Testis (tissue), 2 donors: ENCODE measurements at regions not wholly inside any gene's neighbourhood (a gene's known extent, or its start where the extent isn't known, plus 50 kb on each side); places are given as distances from the start of the nearest gene placed in this dataset.

ENCODE experiments used
- DNase-seq: peaks from one replicate; pipeline ENCODE4 v3.0.0-alpha.2; 2019
- H3K27ac ChIP-seq, 2 donors: fragments of 200-600 bp; sonication (generic); one replicate each; pipeline ENCODE4 v1.5.1; 2019
- H3K27me3 ChIP-seq: fragments of 200-600 bp; sonication (generic); one replicate; pipeline ENCODE4 v1.5.1; 2019
- H3K36me3 ChIP-seq: fragments of 200-600 bp; sonication (generic); one replicate; pipeline ENCODE4 v1.5.1; 2017; ENCODE audit warnings: low read depth; ENCODE audit errors: missing control alignments
- H3K4me1 ChIP-seq: fragments of 200-600 bp; sonication (generic); one replicate; pipeline ENCODE4 v1.5.1; 2019
- H3K4me3 ChIP-seq, 2 donors: fragments of 200-600 bp; sonication (generic); one replicate each; pipeline ENCODE4 v1.5.1; 2017 to 2019
- H3K9me3 ChIP-seq: fragments of 200-600 bp; sonication (generic); one replicate; pipeline ENCODE4 v1.5.1; 2017
- CTCF ChIP-seq, 3 experiments: fragments of 450-650 bp in 2 of 3; fragments of 200-600 bp in 1 of 3; sonication (generic) in 1 of 3; IDR thresholded peaks; one replicate each; pipeline ENCODE4 v1.5.1; 2016 to 2019; ENCODE audit warnings: antibody characterized with exemption in 3 of 3, mild to moderate bottlenecking in 2 of 3, moderate library complexity in 1 of 3
- POLR2A ChIP-seq: fragments of 450-650 bp; IDR thresholded peaks from one replicate; pipeline ENCODE4 v1.6.1; 2017; ENCODE audit warnings: antibody characterized with exemption, mild to moderate bottlenecking, moderate library complexity
- WGBS, 2 donors: methylation state at CpG; one replicate each; pipeline ENCODE4 v1.1.5; 2018; 5-methylcytosine and 5-hydroxymethylcytosine counted together
- intact Hi-C: fragments of 100-400 bp; cut with DNase I; formaldehyde crosslinking; loops from one replicate; pipeline ENCODE4 v1.15.1; 2023; ENCODE audit warnings: low total_unique reads

GRCh38 chr20:22814471-22815205 lies 220.5 kb upstream of the SSTR4 start:
- H3K4me1 ChIP-seq: no peaks in the 10 kb centered on the region
- intact Hi-C loops: no loop called here
- no peaks in the 10 kb centered on the region for H3K9me3 ChIP-seq
- DNase-seq: no peak
- H3K36me3 ChIP-seq: no peaks in the 10 kb centered on the region
- no peaks in the 10 kb centered on the region for H3K27me3 ChIP-seq
- no peak for TF ChIP-seq CTCF (IDR thresholded peaks at IDR 0.05)
- TF ChIP-seq POLR2A: no peak
- H3K27ac ChIP-seq: no peak overlapping the region
- H3K4me3 ChIP-seq: no peak overlapping the region
- WGBS, 2 donors: 81% methylated on average over 9 of the region's 9 CpGs

- no peak for DNase-seq
- H3K4me1 ChIP-seq: no peaks in the 10 kb centered on the region
- no peak overlapping the region for H3K27ac ChIP-seq
- H3K9me3 ChIP-seq: no peaks in the 10 kb centered on the region
- no peak for TF ChIP-seq POLR2A
- H3K4me3 ChIP-seq: no peak overlapping the region
- intact Hi-C loops: no loop called here
- no peaks in the 10 kb centered on the region for H3K27me3 ChIP-seq
- no peaks in the 10 kb centered on the region for H3K36me3 ChIP-seq
- WGBS, 2 donors: 74% methylated on average over 5 of the region's 5 CpGs
Measured at GRCh38 chr20:22815206-22815551, 219.9 kb upstream of the SSTR4 start.

- no peaks in the 10 kb centered on the region for H3K4me1 ChIP-seq
- H3K4me3 ChIP-seq: no peak overlapping the region
- WGBS, 2 donors: 57 to 65% methylated on average over 9 of the region's 9 CpGs
- intact Hi-C loops: no loop called here
- H3K36me3 ChIP-seq: no peaks in the 10 kb centered on the region
- no peaks in the 10 kb centered on the region for H3K27me3 ChIP-seq
- no peak for DNase-seq
- H3K9me3 ChIP-seq: no peaks in the 10 kb centered on the region
- no peak for TF ChIP-seq POLR2A
- no peak for TF ChIP-seq CTCF (IDR thresholded peaks at IDR 0.05)
- no peak overlapping the region for H3K27ac ChIP-seq
Measured at GRCh38 chr20:22815603-22816315, 219.4 kb upstream of the SSTR4 start.

GRCh38 chr20:22818636-22819035 lies 216.5 kb upstream of the SSTR4 start:
- TF ChIP-seq CTCF (IDR thresholded peaks at IDR 0.05): no peak
- no peak for TF ChIP-seq POLR2A
- intact Hi-C loops: no loop called here
- Histone ChIP-seq H3K4me3 (no peak overlapping the region), H3K27ac (no peak overlapping the region), H3K27me3 (no peaks in the 10 kb centered on the region), H3K4me1 (peaks cover 5% of the 10 kb centered on the region), H3K9me3 (no peaks in the 10 kb centered on the region), H3K36me3 (no peaks in the 10 kb centered on the region)
- DNase-seq: no peak
- WGBS, 2 donors: 60 to 77% methylated on average over 4 of the region's 4 CpGs

GRCh38 chr20:22819112-22819511 lies 216.0 kb upstream of the SSTR4 start:
- H3K27ac ChIP-seq: no peak overlapping the region
- H3K9me3 ChIP-seq: no peaks in the 10 kb centered on the region
- TF ChIP-seq CTCF (IDR thresholded peaks at IDR 0.05) (no peak), POLR2A (no peak)
- H3K4me3 ChIP-seq: no peak overlapping the region
- peaks cover 5% of the 10 kb centered on the region for H3K4me1 ChIP-seq
- H3K36me3 ChIP-seq: no peaks in the 10 kb centered on the region
- 68 to 69% methylated on average over 4 of the region's 4 CpGs for WGBS, 2 donors
- intact Hi-C loops: no loop called here
- DNase-seq: no peak
- no peaks in the 10 kb centered on the region for H3K27me3 ChIP-seq
